ENCODE measurements at regions not wholly inside any gene's neighbourhood (a gene's known extent, or its start where the extent isn't known, plus 50 kb on each side); places are given as distances from the start of the nearest gene placed in this dataset.

GRCh38 chr14:62082779-62083178 is 320.6 kb downstream of the SNAPC1 start:
- intact Hi-C loops (cut with DNase I; ENCODE audit: low total_unique reads) (no loop called here), in situ Hi-C loops (cut with MboI; ENCODE audit: low sequenced_read_pairs in 4 of 4) (no loop called here)
- DNase-seq (no peak), ATAC-seq (no peak)
- no peak overlapping the region for H3K4me3 ChIP-seq
- H3K27me3 ChIP-seq = no peaks in the 10 kb centered on the region
- no peak for TF ChIP-seq POLR2A (IDR thresholded peaks at IDR 0.05)
- TF ChIP-seq CTCF (IDR thresholded peaks at IDR 0.05 in 4 of 5, conservative IDR thresholded peaks at IDR 0.05 in 1 of 5) = no peak
- no peak overlapping the region for H3K27ac ChIP-seq
- no peaks in the 10 kb centered on the region for H3K9me3 ChIP-seq
- no peaks in the 10 kb centered on the region for H3K36me3 ChIP-seq
- no peaks in the 10 kb centered on the region for H3K4me1 ChIP-seq

GRCh38 chr14:62084020-62084419 is 321.8 kb downstream of the SNAPC1 start:
- intact Hi-C loops (cut with DNase I; ENCODE audit: low total_unique reads) (no loop called here), in situ Hi-C loops (cut with MboI; ENCODE audit: low sequenced_read_pairs in 4 of 4) (no loop called here)
- ATAC-seq (no peak), DNase-seq (no peak)
- Histone ChIP-seq H3K36me3 (no peaks in the 10 kb centered on the region), H3K27ac (no peak overlapping the region), H3K4me3 (no peak overlapping the region), H3K27me3 (no peaks in the 10 kb centered on the region), H3K9me3 (no peaks in the 10 kb centered on the region), H3K4me1 (no peaks in the 10 kb centered on the region)
- TF ChIP-seq CTCF (IDR thresholded peaks at IDR 0.05 in 4 of 5, conservative IDR thresholded peaks at IDR 0.05 in 1 of 5) = no peak

GRCh38 chr14:62087191-62087590 is 325.0 kb downstream of the SNAPC1 start:
- DNase-seq = no peak
- no peaks in the 10 kb centered on the region for H3K9me3 ChIP-seq
- H3K36me3 ChIP-seq = no peaks in the 10 kb centered on the region
- in situ Hi-C loops (cut with MboI; ENCODE audit: low sequenced_read_pairs in 4 of 4) = no loop called here
- no peak overlapping the region for H3K27ac ChIP-seq
- H3K4me3 ChIP-seq = no peak overlapping the region
- TF ChIP-seq CTCF (IDR thresholded peaks at IDR 0.05 in 4 of 5, conservative IDR thresholded peaks at IDR 0.05 in 1 of 5) = no peak
- TF ChIP-seq POLR2A (IDR thresholded peaks at IDR 0.05) = no peak
- no peak for ATAC-seq
- no peaks in the 10 kb centered on the region for H3K4me1 ChIP-seq
- no peaks in the 10 kb centered on the region for H3K27me3 ChIP-seq
- intact Hi-C loops (cut with DNase I; ENCODE audit: low total_unique reads) = no loop called here

- no peak for TF ChIP-seq CTCF (IDR thresholded peaks at IDR 0.05 in 4 of 5, conservative IDR thresholded peaks at IDR 0.05 in 1 of 5)
- no peak for TF ChIP-seq POLR2A (IDR thresholded peaks at IDR 0.05)
- Histone ChIP-seq H3K27ac (no peak overlapping the region), H3K27me3 (no peaks in the 10 kb centered on the region), H3K4me3 (no peak overlapping the region), H3K36me3 (no peaks in the 10 kb centered on the region), H3K4me1 (no peaks in the 10 kb centered on the region), H3K9me3 (no peaks in the 10 kb centered on the region)
- in situ Hi-C loops (cut with MboI; ENCODE audit: low sequenced_read_pairs in 4 of 4) (no loop called here), intact Hi-C loops (cut with DNase I; ENCODE audit: low total_unique reads) (no loop called here)
- ATAC-seq (no peak), DNase-seq (no peak)
Measured at GRCh38 chr14:62093736-62094135, 331.5 kb downstream of the SNAPC1 start.

- intact Hi-C loops (cut with DNase I; ENCODE audit: low total_unique reads) (no loop called here), in situ Hi-C loops (cut with MboI; ENCODE audit: low sequenced_read_pairs in 4 of 4) (no loop called here)
- Histone ChIP-seq H3K27ac (no peak overlapping the region), H3K4me1 (no peaks in the 10 kb centered on the region), H3K27me3 (no peaks in the 10 kb centered on the region), H3K36me3 (no peaks in the 10 kb centered on the region), H3K4me3 (no peak overlapping the region), H3K9me3 (no peaks in the 10 kb centered on the region)
- no peak for DNase-seq
- ATAC-seq = no peak
- no peak for TF ChIP-seq POLR2A (IDR thresholded peaks at IDR 0.05)
- no peak for TF ChIP-seq CTCF (IDR thresholded peaks at IDR 0.05 in 4 of 5, conservative IDR thresholded peaks at IDR 0.05 in 1 of 5)
Measured at GRCh38 chr14:62097072-62097471, 334.9 kb downstream of the SNAPC1 start.
